ENCODE measurements at regions not wholly inside any gene's neighbourhood (a gene's known extent, or its start where the extent isn't known, plus 50 kb on each side); places are given as distances from the start of the nearest gene placed in this dataset.
A peak's percentile ranks its signal among the peaks of the same experiment; 100 is the strongest.
"Not testable (repeated sequence)": the region's sequence is repeated elsewhere in the genome, so short reads cannot be mapped to it uniquely, and the experiment has no call there.

GRCh38 chr2:125822746-125823145 is 833.2 kb upstream of the GYPC start:
- Mint-ChIP-seq H3K27me3 (ENCODE audit: insufficient read depth, low read depth, poor library complexity) (peaks cover 1% of the 10 kb centered on the region), H3K4me3 (no peak overlapping the region), H3K36me3 (ENCODE audit: low read depth) (peaks cover 17% of the 10 kb centered on the region; the same call in 2 of the 3 replicates), H3K27ac (no peak overlapping the region), H3K4me1 (no peaks in the 10 kb centered on the region), H3K9me3 (peaks cover 26% of the 10 kb centered on the region)
- Histone ChIP-seq H3K36me3 (ENCODE audit: insufficient read depth) (no peaks in the 10 kb centered on the region), H3K27ac (ENCODE audit: low read depth) (no peak overlapping the region), H3K4me1 (ENCODE audit: insufficient read depth) (no peaks in the 10 kb centered on the region), H3K79me2 (replicated peaks; ENCODE audit: insufficient read depth) (no peaks in the 10 kb centered on the region), H3K4me2 (no peak overlapping the region), H4K20me1 (replicated peaks; ENCODE audit: insufficient read depth) (no peaks in the 10 kb centered on the region), H3K4me3 (no peak overlapping the region), H3K27me3 (ENCODE audit: insufficient read depth) (no peaks in the 10 kb centered on the region), H3F3A (replicated peaks; ENCODE audit: low read depth) (no peaks in the 10 kb centered on the region), H3K9me2 (ENCODE audit: insufficient read depth) (no peaks in the 10 kb centered on the region), H2AFZ (no peak overlapping the region)
- TF ChIP-seq STAT1 (IDR thresholded peaks at IDR 0.05; ENCODE audit: unreplicated experiment) (no peak), POLR2AphosphoS5 (IDR thresholded peaks at IDR 0.05; ENCODE audit: low read depth) (no peak), EZH2 (IDR thresholded peaks at IDR 0.05; ENCODE audit: low read depth, unreplicated experiment) (no peak), REST (IDR thresholded peaks at IDR 0.05; ENCODE audit: unreplicated experiment) (no peak), JUNB (IDR thresholded peaks at IDR 0.05; ENCODE audit: unreplicated experiment) (no peak), NANOG (IDR thresholded peaks at IDR 0.05; ENCODE audit: borderline replicate concordance) (no peak), ZNF114 (CRISPR knock-in tag; IDR thresholded peaks at IDR 0.05) (no peak), CREB1 (CRISPR knock-in tag; IDR thresholded peaks at IDR 0.05; ENCODE audit: low read depth) (no peak)
- no peak for DNase-seq (ENCODE audit: low spot score)
- ATAC-seq = no peak

GRCh38 chr2:125825781-125826180 is 830.2 kb upstream of the GYPC start:
- H3K27ac Mint-ChIP-seq; H2AFZ ChIP-seq; H3K4me1 ChIP-seq (ENCODE audit: insufficient read depth); H3K4me3 ChIP-seq; H4K20me1 ChIP-seq (replicated peaks; ENCODE audit: insufficient read depth); H3K27me3 Mint-ChIP-seq (ENCODE audit: insufficient read depth, low read depth, poor library complexity); H3K27me3 ChIP-seq (ENCODE audit: insufficient read depth); H3F3A ChIP-seq (replicated peaks; ENCODE audit: low read depth); H3K79me2 ChIP-seq (replicated peaks; ENCODE audit: insufficient read depth); H3K9me2 ChIP-seq (ENCODE audit: insufficient read depth); H3K4me3 Mint-ChIP-seq; ATAC-seq; H3K4me1 Mint-ChIP-seq; H3K27ac ChIP-seq (ENCODE audit: low read depth); H3K36me3 ChIP-seq (ENCODE audit: insufficient read depth); H3K4me2 ChIP-seq; DNase-seq (ENCODE audit: low spot score): not testable (repeated sequence)
- H3K9me3 Mint-ChIP-seq = peaks cover 35% of the 10 kb centered on the region
- peaks cover 29% of the 10 kb centered on the region; the same call in 2 of the 3 replicates for H3K36me3 Mint-ChIP-seq (ENCODE audit: low read depth)

- Histone ChIP-seq H3K79me2 (replicated peaks; ENCODE audit: insufficient read depth) (no peaks in the 10 kb centered on the region), H3K4me2 (no peak overlapping the region), H2AFZ (no peak overlapping the region), H3K9me2 (ENCODE audit: insufficient read depth) (no peaks in the 10 kb centered on the region), H3K27ac (ENCODE audit: low read depth) (no peak overlapping the region), H4K20me1 (replicated peaks; ENCODE audit: insufficient read depth) (no peaks in the 10 kb centered on the region), H3K4me1 (ENCODE audit: insufficient read depth) (peaks cover 12% of the 10 kb centered on the region; the same call in 1 of the 2 replicates), H3K27me3 (ENCODE audit: insufficient read depth) (no peaks in the 10 kb centered on the region), H3K4me3 (no peak overlapping the region), H3F3A (replicated peaks; ENCODE audit: low read depth) (no peaks in the 10 kb centered on the region), H3K36me3 (ENCODE audit: insufficient read depth) (no peaks in the 10 kb centered on the region)
- Mint-ChIP-seq H3K27ac (no peak overlapping the region), H3K27me3 (ENCODE audit: insufficient read depth, low read depth, poor library complexity) (no peaks in the 10 kb centered on the region), H3K4me3 (no peak overlapping the region), H3K9me3 (peaks cover 6% of the 10 kb centered on the region; the same call in 1 of the 3 replicates), H3K36me3 (ENCODE audit: low read depth) (no peaks in the 10 kb centered on the region; the same call in 2 of the 3 replicates), H3K4me1 (peaks cover 22% of the 10 kb centered on the region; the same call in 2 of the 3 replicates)
- ATAC-seq (peak; percentile 87), DNase-seq (ENCODE audit: low spot score) (peak; percentile 11)
- TF ChIP-seq ZNF462 (CRISPR knock-in tag; IDR thresholded peaks at IDR 0.05) (no peak), EZH2 (IDR thresholded peaks at IDR 0.05; ENCODE audit: low read depth, unreplicated experiment) (no peak)
These were observed 818.8 kb upstream of the GYPC start for GRCh38 chr2:125837128-125837527.
